ENCODE measurements at regions not wholly inside any gene's neighbourhood (a gene's known extent, or its start where the extent isn't known, plus 50 kb on each side); places are given as distances from the start of the nearest gene placed in this dataset.

- Histone ChIP-seq H4K20me1 (replicated peaks; ENCODE audit: insufficient read depth) (no peaks in the 10 kb centered on the region), H3K27ac (ENCODE audit: low read depth) (no peak overlapping the region), H3K79me2 (replicated peaks; ENCODE audit: insufficient read depth) (no peaks in the 10 kb centered on the region), H3K4me2 (no peak overlapping the region), H3K36me3 (ENCODE audit: insufficient read depth) (no peaks in the 10 kb centered on the region), H3K27me3 (ENCODE audit: insufficient read depth) (no peaks in the 10 kb centered on the region), H2AFZ (no peak overlapping the region), H3K4me3 (no peak overlapping the region), H3K9me2 (ENCODE audit: insufficient read depth) (no peaks in the 10 kb centered on the region), H3K4me1 (ENCODE audit: insufficient read depth) (peaks cover 6% of the 10 kb centered on the region; the same call in 1 of the 2 replicates), H3F3A (replicated peaks; ENCODE audit: low read depth) (no peaks in the 10 kb centered on the region)
- Mint-ChIP-seq H3K9me3 (no peaks in the 10 kb centered on the region), H3K27ac (no peak overlapping the region), H3K27me3 (ENCODE audit: insufficient read depth, low read depth, poor library complexity) (peaks cover 10% of the 10 kb centered on the region), H3K4me1 (peaks cover 17% of the 10 kb centered on the region), H3K4me3 (no peak overlapping the region), H3K36me3 (ENCODE audit: low read depth) (no peaks in the 10 kb centered on the region)
- TF ChIP-seq REST (IDR thresholded peaks at IDR 0.05; ENCODE audit: unreplicated experiment), result no peak
- TF ChIP-seq, protein P1, sequence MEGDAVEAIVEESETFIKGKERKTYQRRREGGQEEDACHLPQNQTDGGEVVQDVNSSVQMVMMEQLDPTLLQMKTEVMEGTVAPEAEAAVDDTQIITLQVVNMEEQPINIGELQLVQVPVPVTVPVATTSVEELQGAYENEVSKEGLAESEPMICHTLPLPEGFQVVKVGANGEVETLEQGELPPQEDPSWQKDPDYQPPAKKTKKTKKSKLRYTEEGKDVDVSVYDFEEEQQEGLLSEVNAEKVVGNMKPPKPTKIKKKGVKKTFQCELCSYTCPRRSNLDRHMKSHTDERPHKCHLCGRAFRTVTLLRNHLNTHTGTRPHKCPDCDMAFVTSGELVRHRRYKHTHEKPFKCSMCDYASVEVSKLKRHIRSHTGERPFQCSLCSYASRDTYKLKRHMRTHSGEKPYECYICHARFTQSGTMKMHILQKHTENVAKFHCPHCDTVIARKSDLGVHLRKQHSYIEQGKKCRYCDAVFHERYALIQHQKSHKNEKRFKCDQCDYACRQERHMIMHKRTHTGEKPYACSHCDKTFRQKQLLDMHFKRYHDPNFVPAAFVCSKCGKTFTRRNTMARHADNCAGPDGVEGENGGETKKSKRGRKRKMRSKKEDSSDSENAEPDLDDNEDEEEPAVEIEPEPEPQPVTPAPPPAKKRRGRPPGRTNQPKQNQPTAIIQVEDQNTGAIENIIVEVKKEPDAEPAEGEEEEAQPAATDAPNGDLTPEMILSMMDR (conservative IDR thresholded peaks at IDR 0.05; ENCODE audit: low read depth in 2 of 2), result peak; percentile 42 to 48; a peak in 3 of 4 replicates
- ATAC-seq (peak; percentile 65), DNase-seq (ENCODE audit: low spot score) (no peak)
Measured at GRCh38 chr2:15797939-15798281, 142.4 kb upstream of the MYCN start.

GRCh38 chr2:15798701-15799431 is 141.5 kb upstream of the MYCN start:
- Mint-ChIP-seq H3K36me3 (ENCODE audit: low read depth) (no peaks in the 10 kb centered on the region), H3K4me1 (peaks cover 17% of the 10 kb centered on the region), H3K4me3 (no peak overlapping the region), H3K27ac (no peak overlapping the region), H3K9me3 (no peaks in the 10 kb centered on the region), H3K27me3 (ENCODE audit: insufficient read depth, low read depth, poor library complexity) (peaks cover 10% of the 10 kb centered on the region)
- Histone ChIP-seq H3K79me2 (replicated peaks; ENCODE audit: insufficient read depth) (no peaks in the 10 kb centered on the region), H3K27me3 (ENCODE audit: insufficient read depth) (no peaks in the 10 kb centered on the region), H3K9me2 (ENCODE audit: insufficient read depth) (no peaks in the 10 kb centered on the region), H2AFZ (no peak overlapping the region), H4K20me1 (replicated peaks; ENCODE audit: insufficient read depth) (no peaks in the 10 kb centered on the region), H3K27ac (ENCODE audit: low read depth) (no peak overlapping the region), H3K36me3 (ENCODE audit: insufficient read depth) (no peaks in the 10 kb centered on the region), H3K4me2 (no peak overlapping the region), H3F3A (replicated peaks; ENCODE audit: low read depth) (no peaks in the 10 kb centered on the region), H3K4me3 (no peak overlapping the region), H3K4me1 (ENCODE audit: insufficient read depth) (peaks cover 6% of the 10 kb centered on the region; the same call in 1 of the 2 replicates)
- DNase-seq (ENCODE audit: low spot score) (no peak), ATAC-seq (no peak)
- no peak for TF ChIP-seq EZH2phosphoT487 (IDR thresholded peaks at IDR 0.05; ENCODE audit: unreplicated experiment)
- TF ChIP-seq, protein P2, sequence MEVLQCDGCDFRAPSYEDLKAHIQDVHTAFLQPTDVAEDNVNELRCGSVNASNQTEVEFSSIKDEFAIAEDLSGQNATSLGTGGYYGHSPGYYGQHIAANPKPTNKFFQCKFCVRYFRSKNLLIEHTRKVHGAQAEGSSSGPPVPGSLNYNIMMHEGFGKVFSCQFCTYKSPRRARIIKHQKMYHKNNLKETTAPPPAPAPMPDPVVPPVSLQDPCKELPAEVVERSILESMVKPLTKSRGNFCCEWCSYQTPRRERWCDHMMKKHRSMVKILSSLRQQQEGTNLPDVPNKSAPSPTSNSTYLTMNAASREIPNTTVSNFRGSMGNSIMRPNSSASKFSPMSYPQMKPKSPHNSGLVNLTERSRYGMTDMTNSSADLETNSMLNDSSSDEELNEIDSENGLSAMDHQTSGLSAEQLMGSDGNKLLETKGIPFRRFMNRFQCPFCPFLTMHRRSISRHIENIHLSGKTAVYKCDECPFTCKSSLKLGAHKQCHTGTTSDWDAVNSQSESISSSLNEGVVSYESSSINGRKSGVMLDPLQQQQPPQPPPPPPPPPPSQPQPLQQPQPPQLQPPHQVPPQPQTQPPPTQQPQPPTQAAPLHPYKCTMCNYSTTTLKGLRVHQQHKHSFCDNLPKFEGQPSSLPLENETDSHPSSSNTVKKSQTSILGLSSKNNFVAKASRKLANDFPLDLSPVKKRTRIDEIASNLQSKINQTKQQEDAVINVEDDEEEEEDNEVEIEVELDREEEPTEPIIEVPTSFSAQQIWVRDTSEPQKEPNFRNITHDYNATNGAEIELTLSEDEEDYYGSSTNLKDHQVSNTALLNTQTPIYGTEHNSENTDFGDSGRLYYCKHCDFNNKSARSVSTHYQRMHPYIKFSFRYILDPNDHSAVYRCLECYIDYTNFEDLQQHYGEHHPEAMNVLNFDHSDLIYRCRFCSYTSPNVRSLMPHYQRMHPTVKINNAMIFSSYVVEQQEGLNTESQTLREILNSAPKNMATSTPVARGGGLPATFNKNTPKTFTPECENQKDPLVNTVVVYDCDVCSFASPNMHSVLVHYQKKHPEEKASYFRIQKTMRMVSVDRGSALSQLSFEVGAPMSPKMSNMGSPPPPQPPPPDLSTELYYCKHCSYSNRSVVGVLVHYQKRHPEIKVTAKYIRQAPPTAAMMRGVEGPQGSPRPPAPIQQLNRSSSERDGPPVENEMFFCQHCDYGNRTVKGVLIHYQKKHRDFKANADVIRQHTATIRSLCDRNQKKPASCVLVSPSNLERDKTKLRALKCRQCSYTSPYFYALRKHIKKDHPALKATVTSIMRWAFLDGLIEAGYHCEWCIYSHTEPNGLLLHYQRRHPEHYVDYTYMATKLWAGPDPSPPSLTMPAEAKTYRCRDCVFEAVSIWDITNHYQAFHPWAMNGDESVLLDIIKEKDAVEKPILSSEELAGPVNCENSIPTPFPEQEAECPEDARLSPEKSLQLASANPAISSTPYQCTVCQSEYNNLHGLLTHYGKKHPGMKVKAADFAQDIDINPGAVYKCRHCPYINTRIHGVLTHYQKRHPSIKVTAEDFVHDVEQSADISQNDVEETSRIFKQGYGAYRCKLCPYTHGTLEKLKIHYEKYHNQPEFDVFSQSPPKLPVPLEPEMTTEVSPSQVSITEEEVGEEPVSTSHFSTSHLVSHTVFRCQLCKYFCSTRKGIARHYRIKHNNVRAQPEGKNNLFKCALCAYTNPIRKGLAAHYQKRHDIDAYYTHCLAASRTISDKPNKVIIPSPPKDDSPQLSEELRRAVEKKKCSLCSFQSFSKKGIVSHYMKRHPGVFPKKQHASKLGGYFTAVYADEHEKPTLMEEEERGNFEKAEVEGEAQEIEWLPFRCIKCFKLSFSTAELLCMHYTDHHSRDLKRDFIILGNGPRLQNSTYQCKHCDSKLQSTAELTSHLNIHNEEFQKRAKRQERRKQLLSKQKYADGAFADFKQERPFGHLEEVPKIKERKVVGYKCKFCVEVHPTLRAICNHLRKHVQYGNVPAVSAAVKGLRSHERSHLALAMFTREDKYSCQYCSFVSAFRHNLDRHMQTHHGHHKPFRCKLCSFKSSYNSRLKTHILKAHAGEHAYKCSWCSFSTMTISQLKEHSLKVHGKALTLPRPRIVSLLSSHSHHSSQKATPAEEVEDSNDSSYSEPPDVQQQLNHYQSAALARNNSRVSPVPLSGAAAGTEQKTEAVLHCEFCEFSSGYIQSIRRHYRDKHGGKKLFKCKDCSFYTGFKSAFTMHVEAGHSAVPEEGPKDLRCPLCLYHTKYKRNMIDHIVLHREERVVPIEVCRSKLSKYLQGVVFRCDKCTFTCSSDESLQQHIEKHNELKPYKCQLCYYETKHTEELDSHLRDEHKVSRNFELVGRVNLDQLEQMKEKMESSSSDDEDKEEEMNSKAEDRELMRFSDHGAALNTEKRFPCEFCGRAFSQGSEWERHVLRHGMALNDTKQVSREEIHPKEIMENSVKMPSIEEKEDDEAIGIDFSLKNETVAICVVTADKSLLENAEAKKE (CRISPR knock-in tag; IDR thresholded peaks at IDR 0.05), result no peak
- TF ChIP-seq JUNB (IDR thresholded peaks at IDR 0.05; ENCODE audit: unreplicated experiment), result no peak
- TF ChIP-seq STAT1 (IDR thresholded peaks at IDR 0.05; ENCODE audit: unreplicated experiment), result no peak
- no peak for TF ChIP-seq ZNF331 (CRISPR knock-in tag; IDR thresholded peaks at IDR 0.05; ENCODE audit: low read depth)
- TF ChIP-seq ZNF114 (CRISPR knock-in tag; IDR thresholded peaks at IDR 0.05), result no peak

All from GM23338 (cell line).